Prostate gland (tissue), 2 donors: ENCODE measurements at regions not wholly inside any gene's neighbourhood (a gene's known extent, or its start where the extent isn't known, plus 50 kb on each side); places are given as distances from the start of the nearest gene placed in this dataset.

Source experiments
- CTCF ChIP-seq, 4 experiments: fragments of 200-600 bp in 2 of 4; fragments of 450-650 bp in 2 of 4; sonication (generic) in 2 of 4; IDR thresholded peaks; 1 replicate in 3 of 4; 2 replicates in 1 of 4; pipeline ENCODE4 v1.5.1; 2016 to 2019; ENCODE audit warnings: antibody characterized with exemption in 4 of 4, mild to moderate bottlenecking in 2 of 4, moderate library complexity in 2 of 4
- POLR2AphosphoS5 ChIP-seq: sonication (generic); formaldehyde crosslinking; IDR thresholded peaks from one replicate; pipeline ENCODE4 v1.6.1; 2017; ENCODE audit warnings: antibody characterized with exemption

DNA sequence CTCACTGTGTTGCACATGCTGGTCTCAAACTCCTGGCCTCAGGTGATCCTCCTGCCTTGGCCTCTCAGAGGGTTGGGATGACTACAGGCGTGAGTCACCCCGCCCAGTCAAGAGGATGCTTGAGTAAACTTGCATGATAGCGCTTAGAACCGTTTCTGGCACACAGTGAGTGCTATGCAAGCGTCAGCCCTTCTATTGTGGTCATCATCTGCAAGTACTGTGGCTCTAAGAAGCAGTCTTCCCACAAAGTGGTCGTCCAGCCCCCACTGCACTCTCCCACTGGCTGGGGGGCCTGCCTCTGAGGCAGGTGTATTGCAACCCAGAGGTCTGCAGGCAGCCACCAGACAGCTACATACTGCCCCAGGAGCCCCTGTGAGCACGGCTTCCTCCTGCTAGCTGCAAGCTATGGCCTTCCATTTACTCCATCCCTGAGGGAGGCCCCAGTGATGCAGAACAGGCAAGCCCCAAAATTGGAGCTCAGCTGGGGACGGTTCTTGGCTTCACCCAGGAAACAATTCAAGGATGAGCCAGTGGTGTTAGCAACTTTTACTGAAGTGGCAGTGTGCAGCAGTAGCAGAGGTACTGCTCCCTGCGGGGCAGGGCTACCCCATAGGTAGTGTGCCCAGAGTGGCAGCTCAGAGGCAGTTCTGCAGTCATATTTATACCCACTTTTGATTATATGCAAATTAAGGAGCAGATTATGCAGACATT, 95.4 kb downstream of the LSM3 start:
- TF ChIP-seq CTCF (IDR thresholded peaks at IDR 0.05): no peak
- TF ChIP-seq POLR2AphosphoS5: no peak
